OCI-LY7 (cell line): ENCODE measurements at regions not wholly inside any gene's neighbourhood (a gene's known extent, or its start where the extent isn't known, plus 50 kb on each side); places are given as distances from the start of the nearest gene placed in this dataset.

ENCODE experiments used
- BruUV-seq: library from RNA; stranded (reverse); fragments of 400-500 nt; replicated peaks from 2 replicates; lab custom pipeline; 2021; lab: Mats Ljungman, UMichigan
- CTCF ChIA-PET: fragments of 300-600 bp; sonication (Branson Sonifier 250); formaldehyde crosslinking; loops from one replicate; lab custom pipeline; 2022; ENCODE audit warnings: antibody characterized with exemption; ENCODE audit not compliant: unreplicated experiment; lab: Charles Lee
- POLR2A ChIA-PET: fragments of 300-600 bp; sonication (Branson Sonifier 250); formaldehyde crosslinking; loops from one replicate; lab custom pipeline; 2022; ENCODE audit warnings: antibody characterized with exemption; lab: Charles Lee
- DNase-seq: peaks from one replicate; pipeline ENCODE4 v3.0.0-alpha.2; 2015; ENCODE audit warnings: low spot score
- H2AFZ ChIP-seq: fragments of 200-600 bp; sonication (generic), shearing (Covaris generic); 2 replicates; pipeline ENCODE4 v1.6.1; 2014; ENCODE audit warnings: mild to moderate bottlenecking, antibody characterized with exemption, low read length, moderate library complexity
- H3K27ac ChIP-seq: fragments of 200-600 bp; sonication (generic); 2 replicates; pipeline ENCODE4 v1.5.1; 2014; ENCODE audit warnings: mixed run types, low read depth, mild to moderate bottlenecking, moderate library complexity, low read length, inconsistent platforms; ENCODE audit not compliant: poor library complexity, severe bottlenecking
- H3K36me3 ChIP-seq: fragments of 200-600 bp; sonication (generic); 2 replicates; pipeline ENCODE4 v1.6.1; 2014; ENCODE audit warnings: mild to moderate bottlenecking, antibody characterized with exemption, low read length, moderate library complexity, mixed read lengths; ENCODE audit not compliant: insufficient read depth
- H3K4me1 ChIP-seq: fragments of 200-600 bp; sonication (generic); 2 replicates; pipeline ENCODE4 v1.5.1; 2014; ENCODE audit warnings: mild to moderate bottlenecking, low read length; ENCODE audit not compliant: insufficient read depth, poor library complexity, severe bottlenecking
- H3K4me2 ChIP-seq: fragments of 200-600 bp; sonication (generic); 2 replicates; pipeline ENCODE4 v1.6.1; 2014; ENCODE audit warnings: mild to moderate bottlenecking, low read length
- H3K4me3 ChIP-seq: fragments of 200-600 bp; sonication (generic); 2 replicates; pipeline ENCODE4 v1.5.1; 2014; ENCODE audit warnings: mild to moderate bottlenecking, low read depth, low read length; ENCODE audit not compliant: poor library complexity, severe bottlenecking
- H3K79me2 ChIP-seq: fragments of 200-600 bp; sonication (generic); 2 replicates; pipeline ENCODE4 v1.6.1; 2016; ENCODE audit warnings: low read depth, mild to moderate bottlenecking, low read length, moderate library complexity, mixed read lengths; ENCODE audit not compliant: insufficient read depth
- H3K9me2 ChIP-seq: fragments of 200-600 bp; sonication (generic); 2 replicates; pipeline ENCODE4 v1.6.1; 2016; ENCODE audit warnings: mild to moderate bottlenecking, low read length, mixed read lengths; ENCODE audit not compliant: insufficient read depth
- H3K9me3 ChIP-seq: fragments of 200-600 bp; sonication (generic); 2 replicates; pipeline ENCODE4 v1.6.1; 2014; ENCODE audit warnings: mild to moderate bottlenecking, mixed run types, low read length, mixed read lengths
- H4K20me1 ChIP-seq: fragments of 200-600 bp; sonication (generic); 2 replicates; pipeline ENCODE4 v1.6.1; 2014; ENCODE audit warnings: mild to moderate bottlenecking, antibody characterized with exemption, low read length, moderate library complexity, mixed read lengths; ENCODE audit not compliant: insufficient read depth
- EZH2phosphoT487 ChIP-seq: fragments of 200-600 bp; sonication (generic); IDR thresholded peaks from 2 replicates; pipeline ENCODE4 v1.6.1; 2018; ENCODE audit warnings: low read depth, borderline replicate concordance, mild to moderate bottlenecking, mixed run types, antibody characterized with exemption, low read length, moderate library complexity, mixed read lengths
- intact Hi-C: fragments of 100-400 bp; cut with micrococcal nuclease; formaldehyde crosslinking; loops from one replicate; pipeline ENCODE4 v1.10.0; 2022; ENCODE audit not compliant: unreplicated experiment
- TF ChIP-seq, protein P1 (sequence below): fragments of 200-600 bp; sonication (generic); conservative IDR thresholded peaks from 2 replicates; pipeline ENCODE4 v1.5.1; 2014; ENCODE audit warnings: mild to moderate bottlenecking, antibody characterized with exemption, low read length, moderate library complexity, mixed read lengths

- no peaks in the 10 kb centered on the region for H3K9me2 ChIP-seq
- no peak overlapping the region for H2AFZ ChIP-seq
- ChIA-PET CTCF (no interaction called here), POLR2A (no interaction called here)
- BruUV-seq: no TSS peak
- no peaks in the 10 kb centered on the region for H4K20me1 ChIP-seq
- TF ChIP-seq EZH2phosphoT487: no peak
- TF ChIP-seq, protein P1, sequence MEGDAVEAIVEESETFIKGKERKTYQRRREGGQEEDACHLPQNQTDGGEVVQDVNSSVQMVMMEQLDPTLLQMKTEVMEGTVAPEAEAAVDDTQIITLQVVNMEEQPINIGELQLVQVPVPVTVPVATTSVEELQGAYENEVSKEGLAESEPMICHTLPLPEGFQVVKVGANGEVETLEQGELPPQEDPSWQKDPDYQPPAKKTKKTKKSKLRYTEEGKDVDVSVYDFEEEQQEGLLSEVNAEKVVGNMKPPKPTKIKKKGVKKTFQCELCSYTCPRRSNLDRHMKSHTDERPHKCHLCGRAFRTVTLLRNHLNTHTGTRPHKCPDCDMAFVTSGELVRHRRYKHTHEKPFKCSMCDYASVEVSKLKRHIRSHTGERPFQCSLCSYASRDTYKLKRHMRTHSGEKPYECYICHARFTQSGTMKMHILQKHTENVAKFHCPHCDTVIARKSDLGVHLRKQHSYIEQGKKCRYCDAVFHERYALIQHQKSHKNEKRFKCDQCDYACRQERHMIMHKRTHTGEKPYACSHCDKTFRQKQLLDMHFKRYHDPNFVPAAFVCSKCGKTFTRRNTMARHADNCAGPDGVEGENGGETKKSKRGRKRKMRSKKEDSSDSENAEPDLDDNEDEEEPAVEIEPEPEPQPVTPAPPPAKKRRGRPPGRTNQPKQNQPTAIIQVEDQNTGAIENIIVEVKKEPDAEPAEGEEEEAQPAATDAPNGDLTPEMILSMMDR: no peak
- H3K4me1 ChIP-seq: no peaks in the 10 kb centered on the region
- intact Hi-C loops: no loop called here
- H3K36me3 ChIP-seq: no peaks in the 10 kb centered on the region
- no peak overlapping the region for H3K4me2 ChIP-seq
- H3K27ac ChIP-seq: no peak overlapping the region
- no peak overlapping the region for H3K4me3 ChIP-seq
- H3K9me3 ChIP-seq: no peaks in the 10 kb centered on the region
- no peak for DNase-seq
- H3K79me2 ChIP-seq: no peaks in the 10 kb centered on the region
These were observed 360.5 kb downstream of the ZNF674 start for GRCh38 chrX:46184749-46185148.

DNA sequence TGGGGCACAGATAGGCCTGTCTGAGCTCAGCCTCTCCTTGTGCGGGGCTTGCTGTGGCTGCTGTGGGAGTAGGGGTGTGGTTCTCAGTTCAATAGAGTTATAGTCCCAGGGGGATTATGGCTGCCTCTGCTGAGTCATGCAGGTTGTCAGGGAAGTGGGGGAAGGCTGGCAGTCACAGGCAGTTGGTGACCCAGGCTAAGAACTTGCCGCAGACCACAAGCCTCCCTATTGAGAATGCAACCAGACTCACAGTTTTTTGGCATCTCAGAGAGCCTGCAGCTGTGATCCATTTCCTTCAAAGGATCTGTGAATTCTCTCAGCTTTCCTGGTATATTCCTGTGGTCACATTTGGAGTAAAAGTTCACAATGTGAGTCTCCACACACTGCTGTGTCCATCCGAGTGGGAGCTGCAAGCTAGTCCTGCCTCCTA, 364.9 kb downstream of the ZNF674 start:
- BruUV-seq: no TSS peak
- Histone ChIP-seq H4K20me1 (no peaks in the 10 kb centered on the region), H3K4me1 (no peaks in the 10 kb centered on the region), H3K36me3 (no peaks in the 10 kb centered on the region), H2AFZ (no peak overlapping the region), H3K9me2 (no peaks in the 10 kb centered on the region), H3K27ac (no peak overlapping the region), H3K79me2 (no peaks in the 10 kb centered on the region), H3K4me2 (no peak overlapping the region), H3K4me3 (no peak overlapping the region), H3K9me3 (no peaks in the 10 kb centered on the region)
- no peak for DNase-seq
- intact Hi-C loops: no loop called here
- no peak for TF ChIP-seq EZH2phosphoT487
- TF ChIP-seq, protein P1: no peak
- ChIA-PET CTCF (no interaction called here), POLR2A (interaction anchor here (1.3 kb wide), 1 partner anchor 10 kb away, joined by 3 read pairs; no protein-coding TSS in a partner anchor)

DNA sequence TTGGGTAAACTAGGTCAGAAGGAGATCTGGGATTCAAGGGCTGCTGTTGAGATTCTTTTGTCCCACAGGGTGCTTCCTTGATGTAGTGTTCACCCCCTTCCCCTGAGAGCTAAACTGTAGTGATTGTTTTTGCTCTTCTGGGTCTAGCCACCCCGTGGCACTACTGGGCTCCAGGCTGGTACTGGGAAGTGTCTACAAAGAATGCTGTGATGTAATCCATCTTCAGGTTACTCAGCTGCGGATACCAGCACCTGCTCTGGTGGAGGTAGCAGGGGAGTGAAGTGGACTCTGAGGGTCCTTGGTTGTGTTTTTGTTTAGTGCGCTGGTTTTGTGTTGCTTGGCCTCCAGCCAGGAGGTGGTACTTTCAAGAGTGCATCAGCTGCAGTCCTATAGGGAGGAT, 365.5 kb downstream of the ZNF674 start:
- TF ChIP-seq, protein P1: no peak
- TF ChIP-seq EZH2phosphoT487: no peak
- no peaks in the 10 kb centered on the region for H3K4me1 ChIP-seq
- H3K4me3 ChIP-seq: no peak overlapping the region
- no peak overlapping the region for H3K27ac ChIP-seq
- intact Hi-C loops: no loop called here
- H3K4me2 ChIP-seq: no peak overlapping the region
- no TSS peak for BruUV-seq
- ChIA-PET CTCF (no interaction called here), POLR2A (interaction anchor here (1.3 kb wide), 1 partner anchor 11 kb away, joined by 3 read pairs; no protein-coding TSS in a partner anchor)
- H4K20me1 ChIP-seq: no peaks in the 10 kb centered on the region
- H2AFZ ChIP-seq: no peak overlapping the region
- no peaks in the 10 kb centered on the region for H3K79me2 ChIP-seq
- no peaks in the 10 kb centered on the region for H3K36me3 ChIP-seq
- no peaks in the 10 kb centered on the region for H3K9me3 ChIP-seq
- no peaks in the 10 kb centered on the region for H3K9me2 ChIP-seq
- DNase-seq: no peak
